ENCODE measurements at regions not wholly inside any gene's neighbourhood (a gene's known extent, or its start where the extent isn't known, plus 50 kb on each side); places are given as distances from the start of the nearest gene placed in this dataset.

GRCh38 chrY:8151561-8151960 lies 1185.7 kb upstream of the TSPY4 start:
- H3K27me3 Mint-ChIP-seq = peaks cover 0 to 5% of the 10 kb centered on the region in 2 donors
- POLR2A ChIA-PET = no interaction called here
- H3K36me3 ChIP-seq (ENCODE audit: control insufficient read depth in 2 of 2, extremely low read depth in 1 of 2, insufficient read depth in 1 of 2, low read length in 1 of 2) = no peaks in the 10 kb centered on the region
- DNase-seq (no peak), ATAC-seq (replicated peaks in 1 of 4) (no peak)
- no peaks in the 10 kb centered on the region for H3K4me1 Mint-ChIP-seq
- H3K27me3 ChIP-seq (replicated peaks in 1 of 2; ENCODE audit: control insufficient read depth in 2 of 2, extremely low read depth in 1 of 2, insufficient read depth in 2 of 2, low read length in 1 of 2) = no peaks in the 10 kb centered on the region
- no peak overlapping the region for H3K27ac ChIP-seq (ENCODE audit: low read length)
- H3K36me3 Mint-ChIP-seq = no peaks in the 10 kb centered on the region
- no peaks in the 10 kb centered on the region for H3K9me3 Mint-ChIP-seq
- CTCF ChIA-PET = no interaction called here
- H3K4me1 ChIP-seq (ENCODE audit: control insufficient read depth in 1 of 2, extremely low read depth in 1 of 2, insufficient read depth in 2 of 2, low read length in 2 of 2) = no peaks in the 10 kb centered on the region
- no peak overlapping the region for H3K27ac Mint-ChIP-seq
- no peak overlapping the region for H3K4me3 ChIP-seq (ENCODE audit: control insufficient read depth in 1 of 2, extremely low read depth in 1 of 2, low read length in 1 of 2)
- H3K9me3 ChIP-seq = no peaks in the 10 kb centered on the region
- no peak overlapping the region for H3K4me3 Mint-ChIP-seq

- Histone ChIP-seq H3K27me3 (replicated peaks in 1 of 2; ENCODE audit: control insufficient read depth in 2 of 2, extremely low read depth in 1 of 2, insufficient read depth in 2 of 2, low read length in 1 of 2) (peaks cover 0 to 3% of the 10 kb centered on the region in 2 experiments), H3K4me3 (ENCODE audit: control insufficient read depth in 1 of 2, extremely low read depth in 1 of 2, low read length in 1 of 2) (no peak overlapping the region), H3K4me1 (ENCODE audit: control insufficient read depth in 1 of 2, extremely low read depth in 1 of 2, insufficient read depth in 2 of 2, low read length in 2 of 2) (no peaks in the 10 kb centered on the region), H3K36me3 (ENCODE audit: control insufficient read depth in 2 of 2, extremely low read depth in 1 of 2, insufficient read depth in 1 of 2, low read length in 1 of 2) (no peaks in the 10 kb centered on the region), H3K9me3 (no peaks in the 10 kb centered on the region), H3K27ac (ENCODE audit: low read length) (no peak overlapping the region)
- Mint-ChIP-seq H3K4me3 (no peak overlapping the region), H3K27me3 (no peaks in the 10 kb centered on the region), H3K4me1 (no peaks in the 10 kb centered on the region), H3K27ac (no peak overlapping the region), H3K9me3 (no peaks in the 10 kb centered on the region), H3K36me3 (no peaks in the 10 kb centered on the region)
- 83% methylated on average over 11 of the region's 23 CpGs for WGBS (ENCODE audit: insufficient coverage)
- ATAC-seq (replicated peaks in 1 of 4) (no peak), DNase-seq (no peak)
- CTCF ChIA-PET = no interaction called here
- POLR2A ChIA-PET = no interaction called here
Measured at GRCh38 chrY:8128578-8128977, 1208.7 kb upstream of the TSPY4 start.

- ChIA-PET POLR2A (no interaction called here), CTCF (no interaction called here)
- no peak overlapping the region for H3K4me3 ChIP-seq (ENCODE audit: control insufficient read depth in 1 of 2, extremely low read depth in 1 of 2, low read length in 1 of 2)
- DNase-seq = no peak
- Mint-ChIP-seq H3K9me3 (no peaks in the 10 kb centered on the region), H3K4me3 (no peak overlapping the region), H3K27me3 (no peaks in the 10 kb centered on the region), H3K4me1 (no peaks in the 10 kb centered on the region), H3K36me3 (no peaks in the 10 kb centered on the region), H3K27ac (no peak overlapping the region)
- ATAC-seq (replicated peaks in 1 of 4) = no peak
- peaks cover 0 to 3% of the 10 kb centered on the region in 2 experiments for H3K27me3 ChIP-seq (replicated peaks in 1 of 2; ENCODE audit: control insufficient read depth in 2 of 2, extremely low read depth in 1 of 2, insufficient read depth in 2 of 2, low read length in 1 of 2)
- H3K9me3 ChIP-seq = no peaks in the 10 kb centered on the region
- no CpG with 5 or more reads among the region's 12 CpGs for WGBS (ENCODE audit: insufficient coverage)
- H3K4me1 ChIP-seq (ENCODE audit: control insufficient read depth in 1 of 2, extremely low read depth in 1 of 2, insufficient read depth in 2 of 2, low read length in 2 of 2) = no peaks in the 10 kb centered on the region
- H3K36me3 ChIP-seq (ENCODE audit: control insufficient read depth in 2 of 2, extremely low read depth in 1 of 2, insufficient read depth in 1 of 2, low read length in 1 of 2) = no peaks in the 10 kb centered on the region
- H3K27ac ChIP-seq (ENCODE audit: low read length) = no peak overlapping the region
Measured at GRCh38 chrY:8125907-8126571, 1211.2 kb upstream of the TSPY4 start.

GRCh38 chrY:8121825-8122224 lies 1210.3 kb upstream of the AMELY start:
- Histone ChIP-seq H3K4me1 (ENCODE audit: control insufficient read depth in 1 of 2, extremely low read depth in 1 of 2, insufficient read depth in 2 of 2, low read length in 2 of 2) (no peaks in the 10 kb centered on the region), H3K27me3 (replicated peaks in 1 of 2; ENCODE audit: control insufficient read depth in 2 of 2, extremely low read depth in 1 of 2, insufficient read depth in 2 of 2, low read length in 1 of 2) (peaks cover 0 to 3% of the 10 kb centered on the region in 2 experiments), H3K27ac (ENCODE audit: low read length) (no peak overlapping the region), H3K36me3 (ENCODE audit: control insufficient read depth in 2 of 2, extremely low read depth in 1 of 2, insufficient read depth in 1 of 2, low read length in 1 of 2) (no peaks in the 10 kb centered on the region), H3K4me3 (ENCODE audit: control insufficient read depth in 1 of 2, extremely low read depth in 1 of 2, low read length in 1 of 2) (no peak overlapping the region), H3K9me3 (no peaks in the 10 kb centered on the region)
- no peaks in the 10 kb centered on the region for H3K27me3 Mint-ChIP-seq
- ChIA-PET POLR2A (interaction anchor here in 1 of 2 donors (0.6 kb wide), 1 partner anchor 22 kb away, joined by 3 read pairs; no protein-coding TSS in a partner anchor), CTCF (no interaction called here)
- ATAC-seq (replicated peaks in 1 of 4) = no peak
- no peaks in the 10 kb centered on the region for H3K36me3 Mint-ChIP-seq
- H3K9me3 Mint-ChIP-seq = no peaks in the 10 kb centered on the region
- H3K27ac Mint-ChIP-seq = no peak overlapping the region
- WGBS (ENCODE audit: insufficient coverage) = 100% methylated on average over 1 of the region's 1 CpG
- H3K4me3 Mint-ChIP-seq = no peak overlapping the region
- DNase-seq = no peak
- no peaks in the 10 kb centered on the region for H3K4me1 Mint-ChIP-seq

GRCh38 chrY:8094429-8094828 lies 1182.9 kb upstream of the AMELY start:
- Histone ChIP-seq H3K27me3 (replicated peaks in 1 of 2; ENCODE audit: control insufficient read depth in 2 of 2, extremely low read depth in 1 of 2, insufficient read depth in 2 of 2, low read length in 1 of 2) (no peaks in the 10 kb centered on the region), H3K9me3 (no peaks in the 10 kb centered on the region)

GRCh38 chrY:8092926-8093325 lies 1181.4 kb upstream of the AMELY start:
- no peaks in the 10 kb centered on the region for H3K4me1 ChIP-seq (ENCODE audit: control insufficient read depth in 1 of 2, extremely low read depth in 1 of 2, insufficient read depth in 2 of 2, low read length in 2 of 2)
- H3K4me1 Mint-ChIP-seq = no peaks in the 10 kb centered on the region
- no peak overlapping the region for H3K27ac ChIP-seq (ENCODE audit: low read length)
- H3K36me3 Mint-ChIP-seq = no peaks in the 10 kb centered on the region
- no peak for DNase-seq
- no peaks in the 10 kb centered on the region for H3K36me3 ChIP-seq (ENCODE audit: control insufficient read depth in 2 of 2, extremely low read depth in 1 of 2, insufficient read depth in 1 of 2, low read length in 1 of 2)
- no peak overlapping the region for H3K27ac Mint-ChIP-seq
- H3K4me3 Mint-ChIP-seq = no peak overlapping the region
- no CpG with 5 or more reads among the region's 1 CpG for WGBS (ENCODE audit: insufficient coverage)
- CTCF ChIA-PET = no interaction called here
- H3K9me3 Mint-ChIP-seq = peaks cover 0 to 2% (median 0%) of the 10 kb centered on the region in 3 donors
- no peaks in the 10 kb centered on the region for H3K27me3 ChIP-seq (replicated peaks in 1 of 2; ENCODE audit: control insufficient read depth in 2 of 2, extremely low read depth in 1 of 2, insufficient read depth in 2 of 2, low read length in 1 of 2)
- no peaks in the 10 kb centered on the region for H3K9me3 ChIP-seq
- ATAC-seq (replicated peaks in 1 of 4) = no peak
- no peaks in the 10 kb centered on the region for H3K27me3 Mint-ChIP-seq
- no peak overlapping the region for H3K4me3 ChIP-seq (ENCODE audit: control insufficient read depth in 1 of 2, extremely low read depth in 1 of 2, low read length in 1 of 2)
- POLR2A ChIA-PET = no interaction called here

More at GRCh38 chrY:8094429-8094828, 1182.9 kb upstream of the AMELY start:
- no peaks in the 10 kb centered on the region for H3K4me1 ChIP-seq (ENCODE audit: control insufficient read depth in 1 of 2, extremely low read depth in 1 of 2, insufficient read depth in 2 of 2, low read length in 2 of 2)
- ChIA-PET CTCF (no interaction called here), POLR2A (no interaction called here)
- no peaks in the 10 kb centered on the region for H3K36me3 ChIP-seq (ENCODE audit: control insufficient read depth in 2 of 2, extremely low read depth in 1 of 2, insufficient read depth in 1 of 2, low read length in 1 of 2)
- WGBS (ENCODE audit: insufficient coverage) = no CpG with 5 or more reads among the region's 1 CpG
- no peaks in the 10 kb centered on the region for H3K36me3 Mint-ChIP-seq
- no peak overlapping the region for H3K4me3 Mint-ChIP-seq
- ATAC-seq (replicated peaks in 1 of 4) (no peak), DNase-seq (no peak)
- no peak overlapping the region for H3K27ac Mint-ChIP-seq
- H3K9me3 Mint-ChIP-seq = peaks cover 0 to 6% (median 0%) of the 10 kb centered on the region in 3 donors
- no peak overlapping the region for H3K4me3 ChIP-seq (ENCODE audit: control insufficient read depth in 1 of 2, extremely low read depth in 1 of 2, low read length in 1 of 2)
- no peak overlapping the region for H3K27ac ChIP-seq (ENCODE audit: low read length)
- no peaks in the 10 kb centered on the region for H3K27me3 Mint-ChIP-seq
- no peaks in the 10 kb centered on the region for H3K4me1 Mint-ChIP-seq

GRCh38 chrY:8085925-8086324 lies 1174.4 kb upstream of the AMELY start:
- DNase-seq (no peak), ATAC-seq (replicated peaks in 1 of 4) (no peak)
- Histone ChIP-seq H3K27ac (ENCODE audit: low read length) (no peak overlapping the region), H3K9me3 (no peaks in the 10 kb centered on the region), H3K27me3 (replicated peaks in 1 of 2; ENCODE audit: control insufficient read depth in 2 of 2, extremely low read depth in 1 of 2, insufficient read depth in 2 of 2, low read length in 1 of 2) (no peaks in the 10 kb centered on the region), H3K4me3 (ENCODE audit: control insufficient read depth in 1 of 2, extremely low read depth in 1 of 2, low read length in 1 of 2) (no peak overlapping the region), H3K4me1 (ENCODE audit: control insufficient read depth in 1 of 2, extremely low read depth in 1 of 2, insufficient read depth in 2 of 2, low read length in 2 of 2) (no peaks in the 10 kb centered on the region), H3K36me3 (ENCODE audit: control insufficient read depth in 2 of 2, extremely low read depth in 1 of 2, insufficient read depth in 1 of 2, low read length in 1 of 2) (no peaks in the 10 kb centered on the region)
- ChIA-PET POLR2A (no interaction called here), CTCF (no interaction called here)
- Mint-ChIP-seq H3K4me3 (no peak overlapping the region), H3K9me3 (peaks cover 0 to 3% (median 0%) of the 10 kb centered on the region in 3 donors), H3K36me3 (no peaks in the 10 kb centered on the region), H3K27me3 (no peaks in the 10 kb centered on the region), H3K4me1 (no peaks in the 10 kb centered on the region), H3K27ac (no peak overlapping the region)

Measured in T-cell (primary cell).